NCI-H526 (cell line): ENCODE measurements at regions not wholly inside any gene's neighbourhood (a gene's known extent, or its start where the extent isn't known, plus 50 kb on each side); places are given as distances from the start of the nearest gene placed in this dataset.
"Not testable (repeated sequence)": the region's sequence is repeated elsewhere in the genome, so short reads cannot be mapped to it uniquely, and the experiment has no call there.

ENCODE experiments used
- DNase-seq, 2 experiments: peaks; one replicate each; lab custom pipeline; 2025; lab: John Stamatoyannopoulos, UW

DNA sequence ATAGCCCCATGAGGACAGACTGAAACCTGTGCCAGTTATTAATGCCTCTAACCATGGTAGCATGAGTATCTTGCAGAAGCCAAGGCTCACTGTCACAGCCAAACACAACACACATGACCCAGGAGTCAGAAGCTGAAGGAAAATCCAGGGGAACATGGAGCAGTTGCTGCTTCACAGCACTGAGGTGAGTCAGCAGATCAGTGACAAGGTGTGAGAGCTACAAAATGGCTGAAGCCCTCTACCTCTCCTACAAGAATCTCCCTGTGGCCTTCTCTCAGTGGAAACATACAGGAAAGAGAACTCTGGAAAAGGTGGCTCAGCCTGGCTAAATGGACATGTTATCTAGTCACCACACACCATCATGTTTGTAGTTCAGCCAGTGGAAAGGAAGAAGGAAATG lies 93.5 kb downstream of the NAB1 start:
- no peak for DNase-seq

DNA sequence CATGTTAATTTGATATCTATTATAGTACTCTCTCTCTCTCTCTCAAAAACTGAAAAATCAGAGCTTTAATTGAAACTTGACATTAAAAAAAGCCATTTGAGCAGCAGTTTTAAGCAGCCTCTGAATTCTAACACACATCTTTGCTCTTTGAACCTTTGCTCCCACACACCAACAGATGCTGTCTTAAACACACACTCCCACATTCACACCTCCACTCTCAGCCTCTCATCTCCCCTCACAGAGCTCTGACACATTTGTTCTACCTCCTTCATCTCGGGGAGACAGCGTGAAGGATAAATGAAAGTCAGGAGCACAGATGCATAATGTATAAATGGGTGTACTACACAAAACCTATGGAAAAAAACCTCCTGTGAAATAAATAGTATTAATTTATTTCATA lies 95.2 kb downstream of the NAB1 start:
- DNase-seq, result no peak

DNA sequence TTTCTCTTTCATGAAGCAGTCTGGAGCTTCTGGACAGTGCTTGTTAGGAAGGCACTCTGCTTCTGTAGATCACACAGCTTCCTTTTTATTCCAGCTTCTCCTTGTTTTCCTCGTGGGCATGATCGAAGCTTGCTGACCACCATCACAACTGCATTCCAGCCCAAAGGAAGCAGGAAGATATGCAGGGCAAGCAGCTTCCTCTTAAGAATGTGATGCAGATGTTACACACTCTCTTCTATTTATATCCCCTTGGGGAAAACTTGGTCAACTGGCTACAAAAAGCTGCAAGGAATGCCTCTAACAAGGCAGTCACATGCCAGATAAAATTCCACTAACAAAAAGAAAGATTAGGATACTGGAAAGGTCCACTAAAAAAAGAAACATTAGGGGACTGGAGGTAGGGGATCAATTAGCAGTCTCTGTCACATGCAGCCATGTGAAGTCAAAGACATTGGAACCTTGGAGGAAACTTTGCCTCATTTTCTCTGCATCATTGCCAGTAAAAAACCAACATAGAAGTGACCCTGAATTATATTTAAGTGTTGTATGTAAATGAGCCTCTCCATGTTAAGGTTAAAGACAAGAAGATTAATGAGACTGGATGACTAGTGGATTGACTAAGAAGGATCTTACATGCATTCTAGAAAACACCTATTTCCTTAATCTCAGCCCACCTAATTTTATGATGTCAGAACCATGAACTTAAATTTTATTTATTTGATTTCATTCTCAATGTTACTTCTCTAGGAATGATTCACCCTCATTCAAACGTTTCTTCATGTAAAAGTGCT lies 98.3 kb downstream of the NAB1 start:
- DNase-seq, result no peak

DNA sequence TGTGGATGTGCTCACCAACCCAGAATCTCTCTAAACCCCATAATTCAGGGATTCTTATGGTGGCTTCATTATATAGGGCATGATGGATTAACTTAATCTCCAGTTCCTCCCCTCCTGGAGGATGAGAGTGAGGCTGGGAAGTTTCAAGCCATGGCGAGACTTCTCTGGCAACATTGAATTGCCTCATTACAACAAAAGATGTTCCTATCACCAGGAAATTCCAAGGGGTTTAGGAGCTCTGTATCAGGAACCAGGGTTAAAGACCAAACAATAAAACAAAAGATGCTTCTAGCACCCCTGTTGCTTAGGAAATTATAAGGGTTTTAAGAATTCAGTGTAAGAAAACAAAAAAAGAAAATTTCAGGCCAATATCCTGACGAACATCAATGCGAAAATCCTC lies 100.1 kb downstream of the NAB1 start:
- DNase-seq, result no peak

DNA sequence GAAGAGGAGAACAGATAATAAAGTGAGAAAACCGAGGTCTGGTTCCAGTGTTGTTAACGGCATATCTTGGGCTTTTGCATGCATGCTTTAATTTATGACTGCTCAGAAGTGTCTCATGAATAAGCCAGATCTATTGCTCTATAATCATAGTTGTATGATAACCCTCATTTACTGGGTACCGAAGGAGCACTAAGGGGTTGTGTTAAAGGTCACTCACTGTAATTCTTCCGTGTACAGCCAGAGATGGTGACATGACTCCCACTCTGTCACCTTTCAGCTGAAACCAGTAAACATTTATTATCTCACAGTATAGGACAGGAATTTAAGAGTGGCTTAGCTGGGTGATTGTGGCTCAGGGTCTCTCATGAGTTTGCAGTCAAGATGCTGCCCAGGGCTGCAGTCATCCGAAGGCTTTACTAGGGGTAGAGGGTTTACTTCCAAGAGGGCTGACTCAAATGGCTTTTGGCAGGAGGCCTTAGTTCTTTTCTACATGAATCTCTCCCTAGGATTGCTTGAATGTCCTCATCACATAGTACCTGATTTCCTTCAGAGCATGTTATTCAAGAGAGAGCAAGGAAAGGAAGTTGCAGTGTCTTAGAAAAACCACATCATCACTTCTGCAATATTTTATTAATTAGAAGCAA lies 107.0 kb downstream of the NAB1 start:
- no peak for DNase-seq

DNA sequence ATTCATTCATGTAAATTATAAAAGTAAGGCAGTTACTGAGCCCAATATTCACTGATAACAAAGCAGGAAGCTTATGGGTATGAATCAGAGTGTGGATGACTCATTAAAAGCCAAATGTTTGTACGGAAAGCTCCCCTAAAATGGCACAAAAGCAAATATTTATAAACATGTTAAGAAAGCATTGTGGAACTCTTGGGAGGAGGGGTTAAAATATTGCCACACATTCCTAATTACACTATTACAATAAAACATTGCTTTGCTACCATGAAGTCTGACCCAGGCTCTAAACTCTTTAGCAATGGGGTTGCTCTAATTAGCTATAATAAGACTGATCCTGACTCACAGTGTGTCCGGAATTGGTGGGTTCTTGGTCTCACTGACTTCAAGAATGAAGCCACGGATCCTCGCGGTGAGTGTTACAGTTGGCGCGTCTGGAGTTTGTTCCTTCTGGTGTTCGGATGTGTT lies 110.9 kb downstream of the NAB1 start:
- peak in 1 of 2 experiments; percentile 29 for DNase-seq

DNA sequence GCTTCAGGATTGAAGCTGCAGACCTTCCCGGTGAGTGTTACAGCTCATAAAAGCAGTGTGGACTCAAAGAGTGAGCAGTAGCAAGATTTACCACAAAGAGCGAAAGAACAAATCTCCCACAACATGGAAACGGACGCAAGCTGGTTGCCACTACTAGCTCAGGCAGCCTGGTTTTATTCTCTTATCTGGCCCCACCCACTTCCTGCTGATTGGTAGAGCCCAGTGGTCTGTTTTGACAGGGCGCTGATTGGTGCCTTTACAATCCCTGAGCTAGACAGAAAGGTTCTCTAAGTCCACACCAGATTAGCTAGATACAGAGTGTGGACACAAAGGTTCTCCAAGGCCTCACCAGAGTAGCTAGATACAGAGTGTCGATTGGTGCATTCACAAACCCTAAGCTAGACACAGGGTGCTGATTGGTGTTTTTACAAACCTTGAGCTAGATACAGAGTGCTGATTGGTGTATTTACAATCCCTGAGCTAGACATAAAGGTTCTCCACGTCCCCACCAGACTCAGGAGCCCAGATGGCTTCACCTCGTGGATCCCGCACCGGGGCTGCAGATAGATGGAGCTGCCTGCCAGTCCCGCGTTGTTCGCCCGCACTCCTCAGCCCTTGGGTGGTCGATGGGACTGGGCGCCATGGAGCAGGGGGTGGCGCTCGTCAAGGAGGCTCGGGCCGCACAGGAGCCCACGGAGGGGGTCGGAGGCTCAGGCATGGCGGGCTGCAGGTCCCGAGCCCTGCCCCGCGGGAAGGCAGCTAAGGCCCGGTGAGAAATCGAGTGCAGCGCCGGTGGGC lies 111.7 kb downstream of the NAB1 start:
- DNase-seq, result not testable (repeated sequence)

DNA sequence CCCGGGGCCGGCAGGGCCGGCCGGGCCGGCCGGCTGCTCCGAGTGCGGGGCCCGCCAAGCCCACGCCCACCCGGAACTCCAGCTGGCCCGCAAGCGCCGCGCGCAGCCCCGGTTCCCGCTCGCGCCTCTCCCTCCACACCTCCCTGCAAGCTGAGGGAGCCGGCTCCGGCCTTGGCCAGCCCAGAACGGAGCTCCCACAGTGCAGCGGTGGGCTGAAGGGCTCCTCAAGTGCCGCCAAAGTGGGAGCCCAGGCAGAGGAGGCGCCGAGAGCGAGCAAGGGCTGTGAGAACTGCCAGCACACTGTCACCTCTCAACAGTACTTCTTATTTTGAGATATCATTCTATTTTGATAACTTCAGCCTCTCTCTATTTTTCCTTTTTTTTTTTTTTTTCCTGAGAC lies 112.3 kb downstream of the NAB1 start:
- DNase-seq, result not testable (repeated sequence)

DNA sequence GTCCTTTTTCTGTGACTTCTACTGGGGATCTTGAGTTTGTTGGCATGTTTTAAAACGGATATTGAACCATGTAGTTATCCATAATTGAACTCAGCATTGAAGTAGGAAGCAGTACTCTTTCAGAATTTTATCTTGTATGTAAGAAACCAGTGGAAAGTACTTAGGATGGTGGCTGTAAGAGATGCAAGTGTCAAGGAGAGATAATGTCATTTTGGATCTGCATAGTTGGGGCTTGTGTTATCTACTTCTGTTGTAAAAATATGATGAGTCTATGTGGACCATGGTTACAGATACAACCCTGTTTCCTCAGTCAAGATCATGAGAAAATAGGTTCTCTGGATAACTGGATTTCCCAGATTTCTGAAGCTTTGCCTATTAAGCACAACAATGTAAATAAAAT lies 113.7 kb downstream of the NAB1 start:
- DNase-seq, result no peak

DNA sequence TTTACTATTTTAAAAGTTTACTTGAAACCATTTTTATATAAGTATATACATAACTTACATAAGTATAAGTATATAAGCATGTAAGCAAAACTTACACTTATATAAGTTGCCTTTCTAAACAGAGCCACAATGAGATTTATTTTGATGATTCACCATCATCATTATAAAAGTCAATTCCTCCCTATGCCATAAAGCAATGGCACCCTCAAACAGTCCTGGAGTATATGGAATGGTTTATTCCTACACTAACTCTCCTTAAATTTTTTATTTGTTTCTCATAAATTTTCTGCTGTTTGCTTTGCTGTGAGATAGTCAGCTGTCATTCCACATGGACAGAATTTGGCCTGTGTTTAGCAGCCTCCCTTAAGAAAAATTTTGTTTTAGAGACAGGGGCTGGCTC lies 114.2 kb downstream of the NAB1 start:
- no peak for DNase-seq

DNA sequence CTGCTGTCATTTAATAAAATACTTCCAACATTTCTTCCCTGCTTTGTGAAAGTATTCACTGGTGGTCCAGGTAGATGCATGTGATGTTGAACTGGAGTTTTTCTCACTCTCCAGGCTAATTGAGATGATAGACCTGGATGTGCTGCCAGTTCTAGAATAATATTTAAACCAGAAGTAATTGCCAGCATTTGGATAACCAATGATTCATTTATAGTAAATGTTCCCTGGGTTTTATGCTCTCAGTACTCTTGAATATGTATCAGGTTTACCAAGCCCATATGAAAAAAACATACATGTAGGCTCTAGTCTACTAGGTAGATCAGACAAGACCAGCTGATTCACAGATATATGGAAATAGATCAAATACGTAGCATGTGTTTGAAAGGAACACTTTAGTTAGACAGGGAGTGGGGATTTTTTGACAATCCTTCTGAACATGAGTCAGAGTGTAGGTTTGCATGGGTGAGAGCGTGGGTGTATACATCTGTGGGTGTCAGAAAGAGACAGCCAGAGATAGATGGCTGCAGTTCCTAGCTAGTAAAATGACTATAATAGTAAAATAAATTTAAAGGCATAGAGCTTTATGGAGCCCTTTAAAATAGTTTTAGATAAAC lies 115.1 kb downstream of the NAB1 start:
- DNase-seq, result no peak

DNA sequence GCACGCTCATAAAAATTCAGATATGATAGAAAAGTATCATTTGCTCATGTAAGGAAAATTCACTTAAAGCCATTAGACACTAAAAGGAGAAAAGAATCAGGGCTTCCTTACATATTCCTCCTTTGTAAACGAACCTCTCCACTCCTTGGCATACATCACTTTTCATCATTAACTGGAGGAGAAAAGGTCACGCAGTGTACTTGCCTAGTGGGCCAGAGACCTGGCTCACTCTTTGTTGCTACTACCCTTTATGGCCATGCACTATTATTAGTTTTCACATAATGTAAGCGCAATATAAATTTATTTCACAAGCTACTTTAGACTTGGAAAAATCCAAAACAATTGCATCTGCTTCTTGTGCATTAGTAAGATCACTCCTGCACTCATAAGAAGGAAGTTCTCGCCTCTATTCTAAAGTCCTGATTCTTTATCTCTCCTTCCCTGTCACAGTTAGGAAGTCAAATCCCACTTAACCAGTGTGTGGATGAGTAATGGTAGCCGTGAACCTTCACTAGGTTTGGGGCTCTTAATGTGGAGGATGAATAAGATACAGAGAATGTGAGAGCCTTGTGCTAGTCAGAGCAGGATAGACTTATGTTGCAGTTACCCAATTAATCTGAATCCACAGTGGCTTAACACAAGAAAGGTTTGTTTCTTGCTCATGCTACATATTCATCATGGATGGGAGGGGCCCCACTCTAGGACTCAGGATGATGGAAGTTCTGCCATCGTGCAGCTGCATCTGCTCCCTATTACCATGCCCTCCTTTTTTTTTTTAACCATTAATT lies 115.0 kb upstream of the GLS start:
- DNase-seq, result no peak

DNA sequence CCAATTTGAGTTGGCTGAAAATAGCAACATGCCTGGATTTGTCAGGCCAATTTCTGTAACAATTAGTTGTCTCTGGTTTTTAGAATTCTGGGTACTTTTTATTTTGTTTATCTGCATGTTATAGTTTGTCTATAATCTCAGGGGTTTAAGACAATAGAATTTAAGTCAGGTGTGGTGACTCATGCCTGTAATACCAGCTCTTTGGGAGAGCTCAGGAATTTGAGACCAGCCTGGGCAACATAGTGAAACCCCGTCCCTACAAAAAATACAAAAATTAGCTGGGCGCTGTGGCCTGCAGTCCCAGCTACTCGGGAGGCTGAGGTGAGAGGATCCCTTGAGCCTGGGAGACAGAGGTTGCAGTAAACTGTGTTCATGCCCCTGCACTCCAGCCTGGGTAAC lies 114.4 kb upstream of the GLS start:
- DNase-seq, result no peak

DNA sequence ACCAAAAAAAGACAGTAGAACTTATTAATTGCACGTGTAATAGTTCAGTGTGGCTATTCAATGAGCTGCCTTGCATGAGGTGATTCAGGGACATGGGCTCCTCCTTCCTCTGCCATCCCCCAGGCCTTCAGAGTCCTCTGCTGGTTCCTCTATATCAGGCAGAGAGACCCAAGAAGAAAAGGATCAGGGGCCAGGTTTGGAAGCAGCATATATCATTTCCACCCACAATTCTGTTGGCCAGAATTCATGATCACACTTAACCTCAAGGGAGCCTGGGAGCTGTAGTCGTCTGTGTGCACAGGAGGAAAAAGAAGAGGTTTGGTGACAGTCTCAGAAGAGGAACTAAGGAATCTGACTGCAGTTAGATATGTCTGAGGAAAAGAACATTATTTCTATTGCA lies 114.0 kb upstream of the GLS start:
- DNase-seq, result peak in 1 of 2 experiments; percentile 29

DNA sequence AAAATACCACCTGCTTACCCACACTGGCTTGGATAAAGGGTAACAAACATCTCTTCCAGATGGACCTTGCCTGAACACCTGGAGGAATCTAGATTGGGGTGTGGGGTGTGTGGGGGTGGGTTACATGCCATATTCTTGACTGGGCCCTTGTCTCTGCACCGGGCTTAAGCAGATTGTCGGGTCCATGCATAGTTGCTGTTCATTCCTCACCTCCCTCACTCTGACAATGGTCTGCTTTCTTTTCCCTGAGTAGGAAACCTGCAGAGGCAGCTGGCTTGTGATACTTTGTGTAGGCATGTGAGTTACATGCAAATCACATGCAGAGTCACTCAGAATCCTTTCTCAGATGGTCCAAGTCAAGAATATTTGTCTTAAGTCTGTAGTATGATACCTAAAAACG lies 112.8 kb upstream of the GLS start:
- DNase-seq, result peak; percentile 94 to 96

DNA sequence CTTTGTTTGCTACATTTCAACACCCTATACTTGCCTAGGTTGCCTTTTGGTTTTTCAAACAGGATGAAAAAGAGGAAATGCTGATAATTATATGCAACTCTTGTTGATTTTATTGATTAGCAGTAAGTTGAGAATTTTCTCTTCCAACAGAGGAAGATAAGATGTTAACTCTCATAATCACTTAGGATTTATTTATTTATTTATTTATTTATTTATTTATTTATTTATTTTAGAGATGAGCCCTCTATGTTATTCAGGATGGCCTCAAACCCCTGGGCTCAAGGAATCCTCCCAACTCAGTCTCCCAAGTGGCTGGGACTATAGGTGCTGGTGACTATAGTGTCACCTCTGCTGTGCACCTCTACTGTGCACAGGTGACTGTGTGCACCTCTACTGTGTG lies 111.4 kb upstream of the GLS start:
- DNase-seq, result no peak

DNA sequence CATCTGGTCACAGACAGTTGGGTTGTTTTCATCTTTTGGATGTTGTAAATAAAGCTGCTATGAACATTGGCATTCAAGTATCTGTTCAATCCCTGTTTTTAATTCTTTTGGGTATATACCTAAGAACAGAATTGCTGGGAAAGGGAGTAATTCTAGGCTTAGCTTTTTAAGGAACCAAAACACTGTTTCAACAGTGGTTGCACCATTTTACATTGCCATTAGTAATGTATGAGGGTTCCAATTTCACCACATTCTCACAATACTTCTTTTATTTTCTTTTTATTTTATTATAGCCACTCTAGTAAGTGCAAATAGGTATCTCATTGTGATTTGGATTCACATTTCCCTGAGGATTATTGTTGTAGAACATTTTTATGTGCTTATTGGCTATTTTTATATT lies 108.9 kb upstream of the GLS start:
- no peak for DNase-seq

DNA sequence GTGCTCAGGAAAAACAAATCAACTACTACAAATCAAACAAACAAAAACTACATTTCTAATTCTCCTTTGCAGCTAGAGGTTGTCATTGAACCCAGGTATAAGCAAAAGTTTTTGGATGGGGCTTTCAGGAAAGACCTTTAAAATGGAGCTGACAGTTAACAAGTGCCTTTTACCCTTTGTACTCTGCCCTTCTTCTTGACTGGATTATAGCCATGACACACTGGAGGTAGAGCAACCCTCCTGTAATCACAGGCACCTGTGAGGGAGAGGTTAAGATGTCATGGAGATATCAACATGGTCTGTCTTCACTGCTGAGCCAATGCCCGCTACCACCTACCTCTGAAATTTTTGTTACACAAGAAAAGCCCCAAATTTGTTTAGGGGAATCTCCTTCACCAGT lies 100.0 kb upstream of the GLS start:
- no peak for DNase-seq

DNA sequence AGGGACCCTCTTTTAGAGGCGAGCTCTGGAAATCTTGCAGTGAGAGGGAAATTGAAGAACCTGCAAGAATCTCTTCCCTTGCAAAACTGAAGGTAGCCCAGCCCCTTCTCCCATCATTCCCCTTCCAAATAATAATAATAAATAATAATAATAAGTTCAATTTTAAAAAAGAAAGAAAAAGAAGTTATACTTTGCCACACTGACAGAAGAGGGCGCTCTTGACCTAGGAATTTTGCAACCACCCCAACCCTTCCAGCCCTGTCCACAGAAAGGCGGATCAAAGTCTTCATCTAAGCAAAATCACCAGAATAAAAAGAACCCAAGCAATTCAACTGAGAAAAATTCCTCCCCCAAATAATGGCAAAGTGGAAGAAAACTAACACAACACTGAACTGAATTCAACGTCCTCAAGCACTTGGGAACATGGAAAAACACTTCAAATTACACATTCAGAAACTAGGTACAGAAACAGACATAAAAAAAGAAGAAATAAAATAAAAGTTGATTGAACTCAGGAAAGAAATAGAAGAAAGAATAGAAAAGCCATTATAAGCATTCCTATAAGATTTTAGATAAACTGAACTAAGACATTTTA lies 98.9 kb upstream of the GLS start:
- DNase-seq, result peak; percentile 29 to 68

DNA sequence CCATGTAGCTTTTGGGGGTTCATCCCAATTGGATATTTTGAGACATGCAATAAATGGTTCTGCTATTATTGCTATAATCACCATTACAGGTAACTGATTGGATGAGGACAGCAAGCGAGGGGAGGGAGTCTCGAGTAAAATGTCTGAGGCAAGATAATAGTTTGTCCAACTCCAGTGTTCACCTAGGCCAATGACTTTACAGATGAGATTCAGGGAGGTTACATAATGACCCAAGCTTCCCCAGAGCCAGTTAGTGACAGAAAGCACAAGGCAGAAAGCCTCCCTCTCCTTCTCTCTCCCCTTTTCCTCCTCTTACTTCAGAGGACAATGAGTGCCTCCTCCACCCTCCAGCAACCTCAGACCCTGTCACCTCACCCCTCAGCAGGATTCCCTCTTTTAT lies 98.4 kb upstream of the GLS start:
- DNase-seq, result no peak
